ENCODE measurements at regions not wholly inside any gene's neighbourhood (a gene's known extent, or its start where the extent isn't known, plus 50 kb on each side); places are given as distances from the start of the nearest gene placed in this dataset.
A peak's percentile ranks its signal among the peaks of the same experiment; 100 is the strongest.

GRCh38 chr5:175060257-175060656 lies 335.9 kb downstream of the MSX2 start:
- H3K27ac ChIP-seq (ENCODE audit: low read length) = no peak overlapping the region
- no peaks in the 10 kb centered on the region for H3K36me3 ChIP-seq (ENCODE audit: control insufficient read depth, insufficient read depth, low read length)
- H3K4me3 ChIP-seq (ENCODE audit: low read length) = no peak overlapping the region
- H3K9me3 ChIP-seq (replicated peaks; ENCODE audit: control insufficient read depth, low read depth, low read length) = no peaks in the 10 kb centered on the region
- DNase-seq = no peak
- H3K27me3 ChIP-seq (ENCODE audit: control insufficient read depth, insufficient read depth, low read length) = no peaks in the 10 kb centered on the region
- H3K4me1 ChIP-seq (ENCODE audit: control insufficient read depth, insufficient read depth, low read length) = peaks cover 5% of the 10 kb centered on the region
- WGBS (ENCODE audit: insufficient coverage) = 67% methylated on average over 1 of the region's 2 CpGs

- Histone ChIP-seq H3K27ac (ENCODE audit: low read length) (no peak overlapping the region), H3K9me3 (replicated peaks; ENCODE audit: control insufficient read depth, low read depth, low read length) (no peaks in the 10 kb centered on the region), H3K36me3 (ENCODE audit: control insufficient read depth, insufficient read depth, low read length) (no peaks in the 10 kb centered on the region), H3K27me3 (ENCODE audit: control insufficient read depth, insufficient read depth, low read length) (no peaks in the 10 kb centered on the region), H3K4me1 (ENCODE audit: control insufficient read depth, insufficient read depth, low read length) (peaks cover 5% of the 10 kb centered on the region), H3K4me3 (ENCODE audit: low read length) (no peak overlapping the region)
- under 1% methylated on average over 16 of the region's 22 CpGs for whole genome bisulfite sequencing (ENCODE audit: insufficient coverage)
- peak; percentile 75 for DNase-seq
These were observed 335.4 kb downstream of the MSX2 start for GRCh38 chr5:175059687-175060211.

- no peak overlapping the region for H3K4me3 ChIP-seq (ENCODE audit: low read length)
- DNase-seq = no peak
- no peaks in the 10 kb centered on the region for H3K27me3 ChIP-seq (ENCODE audit: control insufficient read depth, insufficient read depth, low read length)
- no peaks in the 10 kb centered on the region for H3K9me3 ChIP-seq (replicated peaks; ENCODE audit: control insufficient read depth, low read depth, low read length)
- H3K4me1 ChIP-seq (ENCODE audit: control insufficient read depth, insufficient read depth, low read length) = peaks cover 5% of the 10 kb centered on the region
- H3K27ac ChIP-seq (ENCODE audit: low read length) = no peak overlapping the region
- no peaks in the 10 kb centered on the region for H3K36me3 ChIP-seq (ENCODE audit: control insufficient read depth, insufficient read depth, low read length)
- WGBS (ENCODE audit: insufficient coverage) = 54% methylated on average over 2 of the region's 4 CpGs
These were observed 332.4 kb downstream of the MSX2 start for GRCh38 chr5:175056831-175057230.

DNA sequence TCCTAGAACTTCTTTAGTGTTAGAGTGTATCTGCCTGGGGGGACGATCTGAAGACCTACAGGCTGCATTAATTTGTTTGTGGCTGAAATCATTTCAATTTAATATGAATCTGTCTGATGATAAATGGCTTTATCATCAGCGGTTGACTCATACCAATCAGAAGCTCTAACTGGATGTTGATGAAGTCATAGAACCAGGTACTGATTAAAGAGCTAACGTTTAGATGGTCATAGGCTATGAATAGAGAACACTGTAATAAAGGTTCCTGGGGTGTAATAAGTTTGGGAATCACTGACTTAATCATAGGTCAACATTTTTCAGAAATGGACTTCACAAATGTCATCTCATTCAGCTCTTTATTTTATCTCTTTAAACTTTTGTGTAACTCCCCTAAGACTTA lies 329.9 kb downstream of the MSX2 start:
- H3K27me3 ChIP-seq (ENCODE audit: control insufficient read depth, insufficient read depth, low read length) = no peaks in the 10 kb centered on the region

DNA sequence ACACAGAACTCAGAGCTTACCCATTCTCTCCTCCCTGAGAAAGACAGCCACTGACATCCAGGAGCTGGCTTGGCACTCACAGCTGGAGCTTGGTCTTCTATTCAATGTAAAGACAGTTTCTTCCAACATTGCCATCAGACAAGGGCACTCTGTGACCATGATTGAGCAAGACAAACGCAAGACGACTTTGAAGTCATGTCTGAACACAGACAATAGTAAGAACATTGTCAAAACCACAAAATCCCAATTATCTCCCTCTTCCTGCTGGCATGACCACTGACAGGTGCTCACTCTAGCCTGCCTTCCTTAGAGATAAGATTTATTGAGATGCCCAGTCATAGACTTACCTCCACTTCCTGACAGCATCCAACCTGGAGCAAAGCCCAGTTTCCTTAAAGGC lies 328.0 kb downstream of the MSX2 start:
- H3K27me3 ChIP-seq (ENCODE audit: control insufficient read depth, insufficient read depth, low read length) = no peaks in the 10 kb centered on the region
- WGBS (ENCODE audit: insufficient coverage) = 79% methylated on average over 2 of the region's 2 CpGs
- H3K9me3 ChIP-seq (replicated peaks; ENCODE audit: control insufficient read depth, low read depth, low read length) = no peaks in the 10 kb centered on the region
- no peaks in the 10 kb centered on the region for H3K36me3 ChIP-seq (ENCODE audit: control insufficient read depth, insufficient read depth, low read length)
- no peak overlapping the region for H3K4me3 ChIP-seq (ENCODE audit: low read length)
- no peak overlapping the region for H3K27ac ChIP-seq (ENCODE audit: low read length)
- no peak for DNase-seq
- H3K4me1 ChIP-seq (ENCODE audit: control insufficient read depth, insufficient read depth, low read length) = no peaks in the 10 kb centered on the region

More for the DNA sequence above, 329.9 kb downstream of the MSX2 start:
- Histone ChIP-seq H3K27ac (ENCODE audit: low read length) (no peak overlapping the region), H3K36me3 (ENCODE audit: control insufficient read depth, insufficient read depth, low read length) (no peaks in the 10 kb centered on the region), H3K9me3 (replicated peaks; ENCODE audit: control insufficient read depth, low read depth, low read length) (no peaks in the 10 kb centered on the region), H3K4me3 (ENCODE audit: low read length) (no peak overlapping the region), H3K4me1 (ENCODE audit: control insufficient read depth, insufficient read depth, low read length) (no peaks in the 10 kb centered on the region)
- no peak for DNase-seq
- WGBS (ENCODE audit: insufficient coverage) = no CpG with 5 or more reads among the region's 3 CpGs

- WGBS (ENCODE audit: insufficient coverage) = no CpG with 5 or more reads among the region's 1 CpG
- Histone ChIP-seq H3K4me1 (ENCODE audit: control insufficient read depth, insufficient read depth, low read length) (no peaks in the 10 kb centered on the region), H3K27me3 (ENCODE audit: control insufficient read depth, insufficient read depth, low read length) (no peaks in the 10 kb centered on the region), H3K4me3 (ENCODE audit: low read length) (no peak overlapping the region), H3K9me3 (replicated peaks; ENCODE audit: control insufficient read depth, low read depth, low read length) (no peaks in the 10 kb centered on the region), H3K27ac (ENCODE audit: low read length) (no peak overlapping the region), H3K36me3 (ENCODE audit: control insufficient read depth, insufficient read depth, low read length) (no peaks in the 10 kb centered on the region)
- DNase-seq = no peak
These were observed 322.7 kb downstream of the MSX2 start for GRCh38 chr5:175047048-175047447.

GRCh38 chr5:175045820-175046219 lies 321.4 kb downstream of the MSX2 start:
- H3K27me3 ChIP-seq (ENCODE audit: control insufficient read depth, insufficient read depth, low read length) = no peaks in the 10 kb centered on the region
- no peaks in the 10 kb centered on the region for H3K9me3 ChIP-seq (replicated peaks; ENCODE audit: control insufficient read depth, low read depth, low read length)
- no peak overlapping the region for H3K4me3 ChIP-seq (ENCODE audit: low read length)
- H3K36me3 ChIP-seq (ENCODE audit: control insufficient read depth, insufficient read depth, low read length) = no peaks in the 10 kb centered on the region
- no peak for DNase-seq
- no peaks in the 10 kb centered on the region for H3K4me1 ChIP-seq (ENCODE audit: control insufficient read depth, insufficient read depth, low read length)
- H3K27ac ChIP-seq (ENCODE audit: low read length) = no peak overlapping the region
- WGBS (ENCODE audit: insufficient coverage) = no CpG with 5 or more reads among the region's 5 CpGs

DNA sequence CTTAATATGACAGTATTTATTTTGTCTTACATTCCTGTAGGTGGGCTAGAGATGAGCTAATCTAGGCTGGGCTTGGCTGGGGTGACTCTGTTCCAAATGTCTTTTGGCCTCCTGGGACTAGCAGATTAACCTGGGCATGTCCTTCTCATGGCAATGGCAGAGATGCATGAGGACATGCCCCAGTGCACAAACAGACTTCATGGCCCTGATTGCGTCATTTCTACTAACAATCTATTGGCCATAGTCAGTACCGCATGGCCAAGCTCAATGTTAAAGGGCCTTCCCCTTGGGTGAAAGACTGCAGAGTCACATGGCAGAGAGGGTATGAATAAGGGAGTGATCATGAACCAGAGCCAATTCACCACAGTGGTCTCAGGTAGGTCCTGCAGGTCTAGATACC lies 313.4 kb downstream of the MSX2 start:
- DNase-seq = no peak
- Histone ChIP-seq H3K27me3 (ENCODE audit: control insufficient read depth, insufficient read depth, low read length) (no peaks in the 10 kb centered on the region), H3K4me3 (ENCODE audit: low read length) (no peak overlapping the region), H3K27ac (ENCODE audit: low read length) (no peak overlapping the region), H3K36me3 (ENCODE audit: control insufficient read depth, insufficient read depth, low read length) (no peaks in the 10 kb centered on the region), H3K4me1 (ENCODE audit: control insufficient read depth, insufficient read depth, low read length) (no peaks in the 10 kb centered on the region), H3K9me3 (replicated peaks; ENCODE audit: control insufficient read depth, low read depth, low read length) (no peaks in the 10 kb centered on the region)
- 100% methylated on average over 2 of the region's 2 CpGs for whole genome bisulfite sequencing (ENCODE audit: insufficient coverage)

DNA sequence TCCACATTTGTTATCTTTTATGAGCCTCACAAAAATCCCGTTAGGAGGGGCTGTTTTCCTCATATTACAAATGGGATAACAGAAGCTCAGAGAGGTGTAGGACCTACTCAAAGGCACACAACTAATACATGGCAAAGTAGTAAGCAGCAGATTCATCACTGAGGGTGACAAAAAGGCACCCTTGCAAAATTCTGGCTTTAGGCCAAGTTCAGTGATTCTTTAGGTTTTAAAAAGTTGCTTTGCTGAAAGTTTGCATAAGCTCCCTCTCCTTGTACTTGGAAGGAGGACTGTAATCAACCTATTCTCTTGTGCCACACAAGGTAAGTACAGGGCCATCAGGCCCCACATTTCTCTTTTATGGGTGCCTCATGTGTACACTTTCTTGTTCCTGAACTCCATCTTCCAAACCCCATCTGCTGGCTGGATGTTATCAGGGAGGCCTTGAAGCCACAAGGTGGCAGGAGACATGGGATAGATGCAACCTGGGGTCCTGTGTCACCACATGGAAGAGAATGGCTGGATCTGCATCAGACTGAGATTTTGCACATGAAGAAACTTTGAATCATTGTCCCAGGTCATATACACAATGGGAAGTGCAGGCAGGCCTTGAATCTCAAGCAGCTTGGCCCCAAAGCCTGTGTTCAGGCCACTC lies 311.6 kb downstream of the MSX2 start:
- no peak overlapping the region for H3K27ac ChIP-seq (ENCODE audit: low read length)
- no peaks in the 10 kb centered on the region for H3K9me3 ChIP-seq (replicated peaks; ENCODE audit: control insufficient read depth, low read depth, low read length)
- no peaks in the 10 kb centered on the region for H3K4me1 ChIP-seq (ENCODE audit: control insufficient read depth, insufficient read depth, low read length)
- DNase-seq = no peak
- H3K27me3 ChIP-seq (ENCODE audit: control insufficient read depth, insufficient read depth, low read length) = no peaks in the 10 kb centered on the region
- WGBS (ENCODE audit: insufficient coverage) = no CpG with 5 or more reads among the region's 1 CpG
- H3K36me3 ChIP-seq (ENCODE audit: control insufficient read depth, insufficient read depth, low read length) = no peaks in the 10 kb centered on the region
- H3K4me3 ChIP-seq (ENCODE audit: low read length) = no peak overlapping the region

DNA sequence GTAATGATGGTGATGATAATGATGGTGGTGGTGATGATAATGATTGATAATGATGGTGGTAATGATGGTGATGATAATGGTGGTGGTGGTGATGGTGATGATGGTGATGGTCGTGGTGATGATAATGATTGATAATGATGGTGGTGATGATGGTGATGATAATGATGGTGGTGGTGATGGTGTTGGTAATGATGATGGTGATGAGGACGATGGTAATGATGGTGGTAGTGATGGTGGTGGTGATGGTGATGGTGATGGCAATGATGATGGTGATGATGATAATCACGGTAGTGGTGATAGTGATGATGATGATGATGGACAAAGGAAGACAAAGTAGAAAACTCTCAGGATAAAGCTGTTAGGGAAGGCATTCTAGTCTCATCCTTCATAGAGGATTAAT lies 310.5 kb downstream of the MSX2 start:
- 96% methylated on average over 3 of the region's 3 CpGs for WGBS (ENCODE audit: insufficient coverage)
- no peak for DNase-seq
- Histone ChIP-seq H3K27ac (ENCODE audit: low read length) (no peak overlapping the region), H3K4me3 (ENCODE audit: low read length) (no peak overlapping the region), H3K9me3 (replicated peaks; ENCODE audit: control insufficient read depth, low read depth, low read length) (no peaks in the 10 kb centered on the region), H3K36me3 (ENCODE audit: control insufficient read depth, insufficient read depth, low read length) (no peaks in the 10 kb centered on the region), H3K4me1 (ENCODE audit: control insufficient read depth, insufficient read depth, low read length) (no peaks in the 10 kb centered on the region), H3K27me3 (ENCODE audit: control insufficient read depth, insufficient read depth, low read length) (no peaks in the 10 kb centered on the region)

DNA sequence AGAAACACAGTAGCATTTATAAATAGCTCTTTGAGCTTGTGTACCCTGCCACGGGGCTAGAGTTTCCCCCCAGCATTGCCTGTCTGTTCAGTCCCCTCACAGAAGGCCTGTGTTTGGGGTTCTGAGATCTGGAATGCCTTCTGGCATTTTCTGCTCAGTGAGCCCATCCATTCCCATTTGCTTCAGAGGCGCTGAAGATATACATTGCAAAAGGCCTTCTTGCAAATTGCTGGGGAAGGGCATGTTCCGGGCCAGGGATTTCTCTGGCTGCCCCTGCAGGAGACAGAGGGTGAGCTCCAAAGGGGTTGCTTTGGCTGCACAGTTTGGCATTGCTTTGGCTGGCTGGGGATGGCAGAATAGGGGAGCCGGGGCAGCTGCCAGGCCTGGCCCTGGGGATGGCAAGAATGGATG lies 308.4 kb downstream of the MSX2 start:
- peak; percentile 1 for DNase-seq
- 78% methylated on average over 3 of the region's 4 CpGs for WGBS (ENCODE audit: insufficient coverage)
- H3K9me3 ChIP-seq (replicated peaks; ENCODE audit: control insufficient read depth, low read depth, low read length) = no peaks in the 10 kb centered on the region
- no peaks in the 10 kb centered on the region for H3K36me3 ChIP-seq (ENCODE audit: control insufficient read depth, insufficient read depth, low read length)
- H3K4me1 ChIP-seq (ENCODE audit: control insufficient read depth, insufficient read depth, low read length) = no peaks in the 10 kb centered on the region
- no peak overlapping the region for H3K27ac ChIP-seq (ENCODE audit: low read length)
- peaks cover 3% of the 10 kb centered on the region for H3K27me3 ChIP-seq (ENCODE audit: control insufficient read depth, insufficient read depth, low read length)
- H3K4me3 ChIP-seq (ENCODE audit: low read length) = no peak overlapping the region

Data from muscle of leg (tissue), 3 donors.